HG02884 (cell line): ENCODE measurements at regions not wholly inside any gene's neighbourhood (a gene's known extent, or its start where the extent isn't known, plus 50 kb on each side); places are given as distances from the start of the nearest gene placed in this dataset.
"Not testable (repeated sequence)": the region's sequence is repeated elsewhere in the genome, so short reads cannot be mapped to it uniquely, and the experiment has no call there.

Source experiments
- ATAC-seq: cut with Tn5 transposase; IDR thresholded peaks from one replicate; pipeline ENCODE4 v1.9.1; 2021; ENCODE audit warnings: mild to moderate bottlenecking, moderate library complexity; ENCODE audit not compliant: unreplicated experiment

DNA sequence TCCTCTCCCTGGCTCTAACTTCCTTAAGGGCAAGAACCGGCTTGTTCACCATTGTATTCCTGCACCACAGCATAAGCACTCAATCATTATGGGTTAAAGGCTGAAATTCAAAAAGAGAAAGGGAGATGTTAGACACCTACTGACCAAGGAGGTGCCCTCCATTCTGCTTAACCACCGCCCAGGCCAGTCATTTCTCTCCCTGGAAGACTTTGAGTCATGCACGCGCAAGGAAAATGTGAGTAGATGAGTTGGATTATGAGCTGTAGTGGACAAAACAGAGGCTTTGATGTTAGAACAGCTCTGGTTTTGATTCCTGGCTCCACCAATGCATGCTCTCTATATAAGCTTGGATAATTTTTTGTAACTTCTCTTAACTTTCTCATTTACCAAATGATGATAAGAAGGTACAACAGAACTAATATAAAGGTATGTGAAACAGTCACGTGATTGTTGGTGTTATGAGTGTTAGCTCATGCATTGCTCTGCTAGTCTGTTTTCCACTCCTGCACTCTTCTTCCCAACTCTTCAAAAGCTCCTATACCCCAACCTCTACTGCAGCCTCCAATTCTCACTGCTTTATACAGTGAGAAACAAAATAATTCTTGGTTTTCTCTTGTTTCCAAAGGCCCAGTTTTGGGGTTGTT is 148.4 kb upstream of the ATP11B start:
- peak; percentile 57 for ATAC-seq

DNA sequence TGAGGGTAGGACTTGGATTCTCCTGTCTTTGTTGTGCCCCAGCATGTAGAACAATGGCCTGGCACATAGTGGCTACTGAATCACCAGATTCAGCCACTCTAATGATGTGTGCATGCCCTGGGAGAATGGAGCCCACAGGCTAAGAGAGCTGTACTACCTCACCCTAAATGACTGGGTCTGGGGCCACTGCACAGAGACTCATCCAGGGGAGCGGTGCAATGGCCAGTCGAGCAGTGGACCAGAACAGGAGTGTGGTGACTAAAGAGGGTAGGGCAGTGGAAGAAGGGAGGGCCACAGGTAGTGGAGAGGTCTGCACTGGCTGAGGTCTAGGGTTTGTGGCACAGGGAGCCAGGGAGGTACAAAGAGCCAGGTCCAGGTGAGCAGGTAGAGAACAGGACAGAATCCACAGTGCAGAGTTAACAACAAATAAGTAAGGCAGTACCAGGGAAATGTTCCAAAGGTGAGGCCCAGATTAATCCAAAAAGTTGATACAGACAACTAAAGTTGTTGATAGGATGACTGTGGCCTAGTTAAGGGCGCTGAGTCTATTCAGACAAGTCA is 142.7 kb upstream of the ATP11B start:
- ATAC-seq: no peak

DNA sequence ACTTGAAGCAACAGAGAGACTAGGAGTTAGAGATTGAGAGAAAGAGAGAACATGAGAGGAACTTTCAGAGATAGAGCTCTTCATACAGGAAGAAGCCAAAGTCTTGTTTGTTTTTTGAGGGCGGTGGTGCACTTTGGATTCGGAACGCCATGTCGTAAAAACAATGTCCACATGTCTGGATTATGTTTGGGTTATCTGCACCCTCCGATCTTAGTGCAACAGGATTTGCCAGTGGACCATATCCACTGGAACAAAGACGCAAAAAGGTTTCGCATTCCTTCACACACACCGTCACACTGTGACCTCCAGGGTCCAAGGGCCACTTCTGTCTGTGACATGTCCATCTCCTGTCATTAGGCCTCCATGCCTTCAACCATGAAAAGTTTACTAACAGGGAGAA is 141.8 kb upstream of the ATP11B start:
- no peak for ATAC-seq

DNA sequence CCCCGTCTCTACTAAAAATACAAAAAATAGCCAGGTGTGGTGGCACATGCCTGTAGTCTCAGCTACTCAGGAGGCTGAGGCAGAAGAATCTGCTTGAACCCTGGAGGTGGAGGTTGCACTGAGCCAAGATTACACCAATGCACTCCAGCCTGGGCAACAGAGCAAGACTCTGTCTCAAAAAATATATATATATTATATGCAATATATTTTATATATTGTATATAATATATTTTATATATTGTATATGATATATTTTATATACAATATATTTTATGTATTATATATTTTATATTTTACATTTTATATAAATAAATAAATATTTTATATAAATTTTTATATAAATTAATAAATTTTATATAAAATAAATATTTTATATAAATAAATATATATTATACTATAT is 140.2 kb upstream of the ATP11B start:
- not testable (repeated sequence) for ATAC-seq

DNA sequence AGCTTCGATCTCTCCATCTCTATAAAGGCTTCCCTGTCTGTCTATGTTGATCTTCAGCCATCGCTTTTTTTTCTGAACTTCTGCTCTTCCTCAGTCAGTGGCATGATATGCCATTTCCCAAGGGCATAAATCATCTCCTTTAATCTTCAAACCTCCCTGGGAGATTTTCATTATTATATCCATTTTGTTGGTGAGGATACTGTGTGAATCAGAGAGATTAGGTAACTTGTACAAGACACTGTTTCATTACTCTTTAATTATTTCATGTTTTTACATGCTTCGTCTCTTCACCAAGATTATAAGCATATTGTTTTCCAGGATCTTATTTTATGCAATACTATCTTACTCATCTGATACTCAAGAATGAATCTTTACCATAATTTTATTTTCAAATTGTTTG is 124.8 kb upstream of the ATP11B start:
- no peak for ATAC-seq

DNA sequence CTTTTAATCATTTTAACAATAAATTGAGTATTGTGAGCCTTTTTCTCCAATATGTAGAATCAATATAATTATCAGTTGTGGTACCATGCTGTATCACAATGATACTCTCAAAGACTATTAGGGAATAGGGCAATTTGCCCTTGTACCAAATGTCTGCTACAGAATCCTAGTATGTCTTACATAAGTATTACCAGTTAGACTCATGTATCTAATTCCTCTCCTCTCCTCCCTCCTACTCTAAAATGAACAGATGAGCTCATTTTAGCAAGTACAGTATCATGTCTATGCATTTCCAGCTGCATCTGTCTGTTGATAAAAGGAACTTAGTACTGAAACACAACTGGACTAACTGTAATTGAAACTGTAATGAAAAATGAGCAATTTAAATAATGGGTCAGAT is 124.3 kb upstream of the ATP11B start:
- no peak for ATAC-seq

DNA sequence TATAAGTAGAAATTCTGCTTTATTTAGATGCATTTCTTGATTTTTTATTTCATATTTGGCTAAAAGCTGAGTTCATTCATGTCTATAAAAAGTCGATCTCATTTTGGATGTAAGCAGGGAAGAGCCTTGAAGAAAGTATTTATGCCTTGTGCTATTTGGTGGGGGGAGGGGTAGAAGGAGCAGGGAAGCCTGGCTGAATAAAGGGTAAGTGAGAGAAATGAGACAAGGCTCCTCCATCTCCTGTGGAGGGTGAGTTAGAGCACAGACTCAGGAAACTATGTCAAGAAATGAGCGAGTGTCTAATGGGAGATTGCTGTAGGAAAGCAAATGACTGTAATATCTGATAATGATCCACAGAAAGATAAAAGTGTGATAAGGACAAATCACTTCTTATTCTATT is 121.8 kb upstream of the ATP11B start:
- ATAC-seq: no peak

DNA sequence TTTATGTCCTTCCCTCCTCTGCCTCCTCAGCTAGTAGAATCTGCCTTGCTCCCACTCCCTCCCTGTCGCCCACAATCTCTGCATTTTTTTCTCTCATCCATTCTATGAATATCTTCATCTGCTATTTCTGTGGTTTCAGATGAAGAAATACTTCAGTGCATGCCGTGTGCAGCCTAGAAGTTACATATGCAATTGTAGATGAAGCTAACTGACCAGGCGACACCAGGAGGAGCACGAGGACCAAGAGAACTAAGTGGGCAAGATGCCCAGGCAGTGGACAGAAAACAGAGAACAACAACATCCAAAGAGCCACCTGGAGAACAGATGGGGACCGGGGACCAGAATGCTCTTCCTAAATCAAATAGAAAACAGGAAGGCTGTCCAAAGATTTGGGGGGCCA is 121.4 kb upstream of the ATP11B start:
- ATAC-seq: no peak

DNA sequence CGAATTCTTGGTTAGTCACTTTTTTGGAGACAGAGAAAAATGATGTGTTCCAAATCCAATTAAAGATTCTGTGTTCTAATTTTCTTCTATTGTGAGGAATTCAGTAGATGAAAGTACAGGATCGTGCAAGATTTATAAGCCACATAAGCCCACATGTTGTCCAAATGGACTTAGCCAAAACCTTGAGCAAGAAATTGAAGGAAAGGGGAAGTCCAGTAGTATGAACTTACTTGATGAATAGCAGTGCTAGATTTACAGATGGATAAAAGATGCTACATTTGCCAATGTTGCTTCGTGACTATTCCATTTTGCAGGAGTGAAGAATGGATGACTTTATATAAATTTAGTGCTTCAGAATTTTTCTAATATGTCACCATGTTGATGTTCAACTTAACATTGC is 120.0 kb upstream of the ATP11B start:
- ATAC-seq: no peak

DNA sequence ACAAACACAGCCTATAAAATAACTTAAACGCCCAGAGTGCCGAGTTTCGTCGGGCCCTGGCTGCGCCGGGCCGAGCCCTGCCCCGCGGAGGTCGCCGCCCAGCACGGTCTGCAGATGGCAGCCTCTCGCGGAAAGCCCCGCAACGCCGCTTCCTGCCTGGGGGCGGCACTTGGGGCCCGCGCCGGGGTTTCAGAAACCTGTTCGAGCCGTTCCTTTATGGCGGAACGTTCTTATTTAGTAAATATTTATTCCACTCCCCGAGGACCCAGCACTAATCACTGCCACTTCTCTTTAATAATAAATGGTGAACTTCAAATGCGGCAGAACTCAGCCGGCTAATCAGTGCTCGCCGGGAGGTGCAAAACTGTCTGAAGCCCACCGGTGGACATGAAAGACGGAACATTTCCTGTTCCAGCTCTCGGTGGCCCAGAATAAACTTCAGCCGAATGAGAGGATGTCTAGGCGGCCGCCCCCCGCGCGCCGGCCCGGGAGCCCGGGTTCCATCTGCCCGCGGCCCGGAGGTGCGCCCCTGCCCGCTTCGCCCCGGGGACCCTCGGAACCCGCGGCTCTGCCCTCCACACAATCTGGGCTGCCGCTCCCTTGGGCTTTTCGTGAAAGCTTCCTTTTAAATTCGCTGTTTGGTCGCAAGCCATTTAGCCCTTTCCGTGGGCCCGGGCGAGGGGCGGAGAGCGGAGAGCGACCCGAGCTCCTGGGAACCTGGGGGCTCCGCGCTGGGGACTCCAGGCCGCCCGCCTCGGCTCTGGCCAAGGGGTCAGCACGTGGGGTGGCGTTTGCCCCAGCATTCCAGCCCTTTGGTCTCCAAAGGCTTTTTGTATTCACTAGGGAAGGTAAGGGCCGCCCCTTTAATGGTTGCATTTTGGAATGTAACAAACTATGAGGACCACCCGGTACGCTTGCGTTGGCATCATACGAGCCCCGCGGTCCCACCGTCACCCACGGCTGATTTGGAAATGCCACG is 110.8 kb upstream of the ATP11B start:
- ATAC-seq: peak; percentile 75

DNA sequence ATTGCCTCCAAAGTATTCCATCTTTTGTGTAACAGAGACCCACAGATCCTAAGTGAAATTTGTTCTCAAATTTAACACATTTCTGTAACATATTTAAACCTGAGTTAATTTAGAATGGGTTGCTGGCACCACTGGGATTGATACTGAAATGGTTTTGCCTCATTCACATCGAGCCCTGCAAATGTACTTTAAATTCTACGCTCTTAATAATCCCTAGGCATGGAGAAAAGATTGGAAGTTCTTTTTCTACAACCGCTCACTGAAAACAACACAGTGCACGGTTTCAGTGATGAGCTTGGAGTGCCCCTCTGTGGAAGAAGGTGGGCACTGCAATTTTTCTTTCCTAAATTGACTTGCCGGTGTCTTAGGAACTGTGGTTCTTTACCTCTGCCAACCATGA is 109.9 kb upstream of the ATP11B start:
- ATAC-seq: peak; percentile 63

DNA sequence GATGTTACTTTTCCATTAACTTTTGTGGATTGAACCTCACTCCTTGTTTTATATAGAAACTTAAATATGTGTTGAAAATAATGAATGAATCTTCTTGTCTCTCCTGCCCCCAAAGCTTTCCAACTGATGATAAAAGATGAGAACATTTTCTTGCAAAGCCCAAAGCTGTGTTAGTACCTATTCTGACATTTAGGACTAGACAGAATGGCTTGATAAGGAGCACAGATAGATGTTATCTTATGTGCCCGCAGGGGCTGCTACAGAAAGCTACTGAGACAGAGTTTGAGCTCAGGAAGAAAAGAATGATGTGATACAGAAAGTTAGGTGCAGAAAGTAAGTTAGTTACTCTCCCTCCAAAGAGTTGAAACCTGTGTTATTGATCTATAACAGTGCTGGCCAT is 109.4 kb upstream of the ATP11B start:
- ATAC-seq: no peak

DNA sequence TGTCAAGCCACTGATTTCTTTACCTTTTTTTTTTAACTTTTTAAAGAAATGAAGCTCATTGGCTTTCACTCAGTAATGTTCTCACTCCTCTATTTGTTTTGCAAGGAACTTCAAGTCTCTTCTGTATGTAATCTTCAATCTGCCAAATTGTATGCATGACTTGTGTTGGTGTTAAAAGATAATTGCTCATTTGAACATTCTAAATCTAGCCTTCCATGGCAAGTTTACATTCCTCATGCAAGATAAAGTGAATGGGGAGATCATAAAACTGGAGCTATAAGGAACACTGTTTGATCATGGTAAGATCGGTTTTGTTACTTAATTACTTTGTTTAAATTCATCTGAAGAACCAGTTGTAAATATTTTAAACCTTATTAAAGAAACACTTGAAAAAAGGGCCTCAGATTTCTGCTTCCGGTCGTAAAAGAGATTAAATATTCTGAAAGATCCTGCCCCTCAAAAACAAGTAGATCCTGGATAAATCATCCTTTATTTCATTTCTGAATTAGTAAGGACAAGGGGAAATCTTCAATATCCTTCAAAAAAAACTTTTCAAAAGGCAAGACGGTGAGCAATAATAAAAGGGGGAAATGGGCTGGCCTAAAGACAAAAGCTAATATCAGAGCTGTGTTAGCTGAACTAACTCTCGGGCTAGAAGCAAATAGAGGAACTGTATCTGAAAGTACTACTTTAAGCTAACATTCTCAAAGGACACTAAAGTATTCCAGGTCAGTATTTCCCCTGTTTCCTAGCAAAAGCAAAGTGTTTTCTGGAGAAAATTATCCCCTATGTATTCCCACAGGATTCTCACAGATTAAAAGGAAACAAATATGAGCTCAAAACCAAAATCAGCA is 107.0 kb upstream of the ATP11B start:
- no peak for ATAC-seq

DNA sequence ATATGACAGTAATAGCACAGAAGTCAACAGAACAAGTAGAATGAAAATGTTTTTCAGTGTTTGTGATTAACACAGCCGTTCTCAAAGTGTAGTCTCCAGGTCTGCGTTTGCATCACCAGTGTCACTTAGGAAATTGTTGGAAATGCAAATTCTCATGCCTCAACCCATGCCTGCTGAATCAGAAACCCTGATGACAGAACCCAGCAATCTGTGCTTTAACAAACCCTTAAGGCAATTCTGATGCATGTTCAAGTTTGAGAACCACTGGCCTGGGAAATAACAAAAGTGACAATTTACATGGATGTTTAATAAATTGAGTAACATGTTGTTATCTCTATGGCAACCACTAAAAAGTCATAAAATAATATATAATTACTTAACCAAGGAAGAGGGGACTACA is 103.1 kb upstream of the ATP11B start:
- no peak for ATAC-seq

DNA sequence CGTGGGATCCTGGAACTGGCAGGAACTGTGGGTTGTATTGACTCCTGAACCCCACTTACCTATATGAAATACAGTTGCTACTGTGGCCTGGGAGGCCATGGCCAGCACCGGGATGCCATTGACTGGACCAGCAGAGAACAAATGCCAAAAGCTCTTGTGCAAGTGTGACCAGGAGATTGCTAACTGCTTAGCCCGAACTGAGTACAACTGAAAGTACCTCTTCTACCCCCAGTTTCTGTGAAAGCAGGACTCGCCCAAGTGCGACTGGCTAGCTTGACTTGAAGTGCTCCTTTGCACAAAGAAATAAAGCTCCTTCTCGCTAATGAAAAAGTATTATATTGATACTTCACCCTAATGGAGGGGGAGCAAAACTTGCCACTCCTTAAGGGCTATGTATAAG is 101.3 kb upstream of the ATP11B start:
- ATAC-seq: no peak

DNA sequence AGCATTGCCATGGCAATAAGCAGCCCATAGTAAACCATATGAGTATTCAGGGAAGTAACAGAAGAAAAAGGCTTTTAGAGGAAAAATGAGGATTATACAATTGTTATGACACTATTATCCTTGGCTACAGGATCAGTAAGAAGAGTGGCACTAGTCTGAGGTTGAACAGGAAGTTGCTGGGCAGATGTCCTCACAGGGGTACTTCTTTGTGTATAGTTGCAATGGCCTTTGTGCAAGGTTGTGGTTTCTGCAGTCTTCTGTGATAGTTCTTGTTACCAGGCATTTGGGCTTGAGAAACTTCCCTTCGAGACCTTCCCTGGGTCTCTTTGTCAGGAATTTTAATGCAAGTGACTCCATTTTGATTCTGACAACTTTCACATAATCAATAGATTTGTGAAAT is 100.6 kb upstream of the ATP11B start:
- no peak for ATAC-seq

DNA sequence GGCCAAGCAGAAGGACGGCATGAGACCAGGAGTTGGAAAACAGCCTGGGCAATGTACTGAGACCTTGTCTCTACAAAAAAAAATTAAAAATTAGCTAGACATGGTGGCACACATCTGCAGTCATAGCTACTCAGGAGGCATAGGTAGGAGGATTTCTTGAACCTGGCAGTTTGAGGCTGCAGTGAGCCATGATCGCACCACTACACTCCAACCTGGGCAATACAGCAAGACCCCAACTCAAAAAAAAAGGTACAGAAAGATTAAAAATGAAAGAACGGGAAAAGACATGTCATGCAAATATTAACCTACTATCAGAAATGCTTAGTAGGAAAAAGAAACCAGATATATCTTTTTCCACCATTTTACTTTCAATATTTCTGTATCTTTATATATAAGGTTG is 99.6 kb upstream of the ATP11B start:
- ATAC-seq: no peak

DNA sequence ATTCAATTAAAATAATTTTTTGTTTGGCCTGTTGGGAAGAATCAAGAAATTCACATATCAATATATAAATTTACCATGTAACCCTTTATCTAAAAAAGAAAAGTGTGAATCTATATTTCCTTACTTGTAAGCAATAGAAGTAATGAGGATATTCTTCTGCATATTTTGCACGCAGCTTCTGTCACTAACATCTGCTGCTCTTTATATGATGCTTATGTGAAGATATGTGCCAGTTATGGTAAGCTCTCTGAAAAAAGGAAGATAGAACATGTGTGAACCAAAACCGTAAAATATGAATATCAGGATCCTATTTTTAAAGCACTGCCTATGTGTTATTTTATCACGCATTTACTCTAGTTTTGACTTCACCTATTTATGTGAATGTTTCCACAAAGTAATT is 96.4 kb upstream of the ATP11B start:
- no peak for ATAC-seq

DNA sequence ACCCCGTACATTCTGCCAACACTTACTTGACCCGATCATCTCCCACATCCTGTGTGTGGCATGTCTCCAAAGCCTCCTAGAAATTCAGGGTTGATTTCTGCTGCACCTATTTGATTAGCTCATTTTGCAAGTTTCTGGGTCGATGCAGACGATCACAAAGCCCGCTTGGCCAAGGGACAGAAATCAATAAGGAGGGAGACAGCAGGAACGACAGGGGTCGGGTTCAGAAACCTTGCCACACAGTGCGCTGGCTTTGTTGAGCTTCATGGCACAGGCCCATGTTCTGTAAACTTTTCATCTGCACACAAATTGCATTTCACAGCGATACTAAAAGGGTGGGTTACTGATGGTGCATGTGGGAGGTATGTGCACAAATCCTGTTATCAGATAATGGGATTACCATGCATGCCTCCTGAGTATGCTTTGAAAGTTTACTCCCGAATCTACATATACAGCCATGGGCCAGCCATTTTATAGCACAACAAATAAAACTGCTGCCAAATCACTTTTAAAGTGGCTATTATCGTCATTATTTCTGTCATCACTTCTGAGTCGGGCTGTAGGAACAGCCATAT is 95.9 kb upstream of the ATP11B start:
- no peak for ATAC-seq

DNA sequence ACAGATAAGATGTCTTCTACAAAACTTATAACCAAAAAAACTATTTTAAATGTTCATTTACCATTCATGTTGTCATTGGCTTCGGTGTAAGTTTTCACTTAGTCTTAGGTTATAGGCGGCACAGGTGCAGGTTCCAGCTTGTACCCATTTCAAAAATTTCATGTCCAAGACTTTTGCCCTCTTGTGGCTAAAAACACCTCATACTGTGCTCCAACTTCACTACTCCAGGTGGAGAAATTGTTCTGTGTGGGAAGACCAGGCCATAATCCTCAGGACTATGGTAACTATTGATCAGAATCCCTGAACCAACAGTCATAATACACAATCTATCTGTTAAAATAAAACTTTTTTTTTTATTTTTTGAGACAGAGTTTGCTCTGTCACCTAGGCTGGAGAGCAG is 95.2 kb upstream of the ATP11B start:
- no peak for ATAC-seq
